ENCODE measurements at regions not wholly inside any gene's neighbourhood (a gene's known extent, or its start where the extent isn't known, plus 50 kb on each side); places are given as distances from the start of the nearest gene placed in this dataset.

GRCh38 chr2:84041506-84041905, 417.6 kb downstream of the SUCLG1 start:
- H3K4me2 ChIP-seq (ENCODE audit: insufficient read depth, low read length) = no peak overlapping the region
- peaks cover 0 to 7% of the 10 kb centered on the region in 2 experiments; a peak in 1 of 5 replicates for H3K27me3 ChIP-seq (ENCODE audit: control insufficient read depth in 2 of 2, insufficient read depth in 2 of 2, low read length in 2 of 2)
- H3K4me3 ChIP-seq = no peak overlapping the region
- FAIRE-seq = no peak
- in situ Hi-C loops (cut with MboI) (no loop called here), intact Hi-C loops (cut with micrococcal nuclease) (no loop called here)
- no TSS peak for BruUV-seq (replicated peaks)
- no peak overlapping the region for H3K9ac ChIP-seq (ENCODE audit: insufficient read depth in 1 of 2, low read depth in 2 of 2, low read length in 2 of 2)
- peaks cover 8 to 11% of the 10 kb centered on the region in 2 experiments; a peak in 4 of 5 replicates for H3K4me1 ChIP-seq (replicated peaks in 1 of 2; ENCODE audit: control insufficient read depth in 2 of 2, insufficient read depth in 2 of 2, low read length in 2 of 2)
- H3K9me3 ChIP-seq (replicated peaks; ENCODE audit: control insufficient read depth, insufficient read depth, low read depth, low read length) = no peaks in the 10 kb centered on the region
- no peak for DNase-seq (ENCODE audit: extremely low read depth in 1 of 4, low spot score in 3 of 4)
- H4K20me1 ChIP-seq (replicated peaks; ENCODE audit: control insufficient read depth, insufficient read depth, low read length) = no peaks in the 10 kb centered on the region
- H2AFZ ChIP-seq (ENCODE audit: low read depth, low read length) = no peak overlapping the region
- TF ChIP-seq TRIM28 (IDR thresholded peaks at IDR 0.05) (no peak), CGGBP1 (CRISPR knock-in tag; IDR thresholded peaks at IDR 0.05) (no peak), ZNF507 (tag; conservative IDR thresholded peaks at IDR 0.05) (no peak), EHMT2 (IDR thresholded peaks at IDR 0.05) (no peak), CEBPG (CRISPR knock-in tag; IDR thresholded peaks at IDR 0.05) (no peak), CEBPG (tag; conservative IDR thresholded peaks at IDR 0.05 in 1 of 2, IDR thresholded peaks at IDR 0.05 in 1 of 2) (no peak), SMC3 (conservative IDR thresholded peaks at IDR 0.05; ENCODE audit: insufficient read depth, low read depth, low read length) (no peak), ATF6 (CRISPR knock-in tag; IDR thresholded peaks at IDR 0.05) (no peak), KLF16 (IDR thresholded peaks at IDR 0.05) (no peak), ZNF184 (CRISPR knock-in tag; IDR thresholded peaks at IDR 0.05) (no peak), ZNF395 (CRISPR knock-in tag; IDR thresholded peaks at IDR 0.05) (no peak), ZNF644 (tag; IDR thresholded peaks at IDR 0.05; ENCODE audit: low read depth) (no peak), HMG20A (CRISPR knock-in tag; conservative IDR thresholded peaks at IDR 0.05) (no peak), PML (IDR thresholded peaks at IDR 0.05; ENCODE audit: low read length) (no peak), SMARCB1 (IDR thresholded peaks at IDR 0.05; ENCODE audit: insufficient read length, low read depth) (no peak), HEY1 (CRISPR knock-in tag; IDR thresholded peaks at IDR 0.05; ENCODE audit: borderline replicate concordance) (no peak)
- POLR2A ChIA-PET = interaction anchor here (1.3 kb wide), 1 partner anchor 30 kb away, joined by 3 read pairs; no protein-coding TSS in a partner anchor
- H3K9me1 ChIP-seq (ENCODE audit: control insufficient read depth, insufficient read depth, low read length) = no peaks in the 10 kb centered on the region
- H3K79me2 ChIP-seq (ENCODE audit: control insufficient read depth, insufficient read depth, low read length) = no peaks in the 10 kb centered on the region
- H3K27ac ChIP-seq (ENCODE audit: extremely low read depth, low read depth, low read length) = no peak overlapping the region
- ATAC-seq = no peak
- no peaks in the 10 kb centered on the region for H3K36me3 ChIP-seq (ENCODE audit: control insufficient read depth, insufficient read depth, low read length)
- 17% methylated on average over 3 of the region's 3 CpGs for WGBS (ENCODE audit: insufficient coverage, low coverage, missing lambda C conversion rate)
- CTCF ChIA-PET (ENCODE audit: low intra/inter-chr PET ratio) = no interaction called here
